ENCODE measurements at regions not wholly inside any gene's neighbourhood (a gene's known extent, or its start where the extent isn't known, plus 50 kb on each side); places are given as distances from the start of the nearest gene placed in this dataset.
"Not testable (repeated sequence)": the region's sequence is repeated elsewhere in the genome, so short reads cannot be mapped to it uniquely, and the experiment has no call there.

GRCh38 chr3:72617424-72618024 lies 230.7 kb downstream of the SHQ1 start:
- TF ChIP-seq, protein P1, sequence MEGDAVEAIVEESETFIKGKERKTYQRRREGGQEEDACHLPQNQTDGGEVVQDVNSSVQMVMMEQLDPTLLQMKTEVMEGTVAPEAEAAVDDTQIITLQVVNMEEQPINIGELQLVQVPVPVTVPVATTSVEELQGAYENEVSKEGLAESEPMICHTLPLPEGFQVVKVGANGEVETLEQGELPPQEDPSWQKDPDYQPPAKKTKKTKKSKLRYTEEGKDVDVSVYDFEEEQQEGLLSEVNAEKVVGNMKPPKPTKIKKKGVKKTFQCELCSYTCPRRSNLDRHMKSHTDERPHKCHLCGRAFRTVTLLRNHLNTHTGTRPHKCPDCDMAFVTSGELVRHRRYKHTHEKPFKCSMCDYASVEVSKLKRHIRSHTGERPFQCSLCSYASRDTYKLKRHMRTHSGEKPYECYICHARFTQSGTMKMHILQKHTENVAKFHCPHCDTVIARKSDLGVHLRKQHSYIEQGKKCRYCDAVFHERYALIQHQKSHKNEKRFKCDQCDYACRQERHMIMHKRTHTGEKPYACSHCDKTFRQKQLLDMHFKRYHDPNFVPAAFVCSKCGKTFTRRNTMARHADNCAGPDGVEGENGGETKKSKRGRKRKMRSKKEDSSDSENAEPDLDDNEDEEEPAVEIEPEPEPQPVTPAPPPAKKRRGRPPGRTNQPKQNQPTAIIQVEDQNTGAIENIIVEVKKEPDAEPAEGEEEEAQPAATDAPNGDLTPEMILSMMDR (conservative IDR thresholded peaks at IDR 0.05; ENCODE audit: low read depth, low read length): no peak
- DNase-seq (ENCODE audit: low read depth): no peak
- no peak overlapping the region for H3K4me3 ChIP-seq (ENCODE audit: low read depth, low read length)

DNA sequence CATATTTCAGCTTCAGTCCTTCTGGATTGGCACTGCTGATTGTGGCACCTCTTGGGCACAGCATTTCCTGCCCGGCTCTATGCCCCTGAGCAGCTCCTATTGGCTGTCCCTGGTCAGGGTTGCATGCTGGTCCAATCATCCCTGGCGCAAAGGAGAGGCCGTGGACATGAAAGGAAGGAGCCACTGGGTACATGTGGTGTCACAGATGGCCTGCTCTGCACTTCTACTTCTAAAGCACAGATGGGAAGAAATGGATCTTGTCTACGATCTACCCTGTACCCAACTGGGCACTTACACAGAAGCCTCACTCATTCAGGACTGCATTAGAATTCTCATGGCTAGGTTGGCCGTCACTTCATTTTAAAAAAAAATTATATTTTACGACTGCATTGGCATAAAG lies 232.5 kb downstream of the SHQ1 start:
- DNase-seq (ENCODE audit: low read depth): no peak
- TF ChIP-seq, protein P1 (conservative IDR thresholded peaks at IDR 0.05; ENCODE audit: low read depth, low read length): no peak
- H3K4me3 ChIP-seq (ENCODE audit: low read depth, low read length): no peak overlapping the region

DNA sequence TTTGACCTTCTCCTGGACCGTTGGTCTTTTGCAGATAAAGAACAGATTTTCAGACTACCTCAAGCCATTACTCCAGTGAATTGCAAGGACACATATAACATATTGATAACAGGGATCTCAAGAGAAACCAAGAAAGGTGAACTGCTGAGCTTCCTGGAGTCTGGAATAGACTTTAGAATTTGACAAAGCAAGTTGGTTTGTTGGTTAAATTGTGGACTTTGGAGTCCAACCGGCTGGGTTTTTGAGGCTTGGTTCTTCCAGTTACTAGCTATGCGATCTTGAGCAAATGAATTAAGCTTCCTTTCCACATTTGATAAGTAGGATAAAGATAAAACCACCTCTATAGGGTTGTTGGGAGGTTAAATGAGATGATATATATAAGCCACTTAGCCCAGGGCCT lies 233.1 kb downstream of the SHQ1 start:
- TF ChIP-seq, protein P1 (conservative IDR thresholded peaks at IDR 0.05; ENCODE audit: low read depth, low read length): no peak
- H3K4me3 ChIP-seq (ENCODE audit: low read depth, low read length): no peak overlapping the region
- DNase-seq (ENCODE audit: low read depth): no peak

GRCh38 chr3:72614394-72615074 lies 233.7 kb downstream of the SHQ1 start:
- H3K4me3 ChIP-seq (ENCODE audit: low read depth, low read length): no peak overlapping the region
- no peak for DNase-seq (ENCODE audit: low read depth)
- TF ChIP-seq, protein P1 (conservative IDR thresholded peaks at IDR 0.05; ENCODE audit: low read depth, low read length): no peak

GRCh38 chr3:72613871-72614270 lies 234.4 kb downstream of the SHQ1 start:
- no peak overlapping the region for H3K4me3 ChIP-seq (ENCODE audit: low read depth, low read length)
- TF ChIP-seq, protein P1 (conservative IDR thresholded peaks at IDR 0.05; ENCODE audit: low read depth, low read length): no peak
- DNase-seq (ENCODE audit: low read depth): no peak

DNA sequence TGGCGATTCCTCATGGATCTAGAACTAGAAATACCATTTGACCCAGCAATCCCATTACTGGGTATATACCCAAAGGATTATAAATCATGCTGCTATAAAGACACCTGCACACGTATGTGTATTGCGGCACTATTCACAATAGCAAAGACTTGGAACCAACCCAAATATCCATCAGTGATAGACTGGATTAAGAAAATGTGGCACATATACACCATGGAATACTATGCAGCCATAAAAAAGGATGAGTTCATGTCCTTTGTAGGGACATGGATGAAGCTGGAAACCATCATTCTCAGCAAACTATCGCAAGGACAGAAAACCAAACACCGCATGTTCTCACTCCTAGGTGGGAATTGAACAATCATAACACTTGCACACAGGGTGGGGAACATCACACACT lies 239.1 kb downstream of the SHQ1 start:
- H3K4me3 ChIP-seq (ENCODE audit: low read depth, low read length); DNase-seq (ENCODE audit: low read depth): not testable (repeated sequence)

GRCh38 chr3:72606005-72606800 lies 242.0 kb downstream of the SHQ1 start:
- DNase-seq (ENCODE audit: low read depth): no peak
- H3K4me3 ChIP-seq (ENCODE audit: low read depth, low read length): no peak overlapping the region
- TF ChIP-seq, protein P1 (conservative IDR thresholded peaks at IDR 0.05; ENCODE audit: low read depth, low read length): no peak

All from choroid plexus epithelial cell (primary cell).